Fibroblast of the aortic adventitia (primary cell): ENCODE measurements at regions not wholly inside any gene's neighbourhood (a gene's known extent, or its start where the extent isn't known, plus 50 kb on each side); places are given as distances from the start of the nearest gene placed in this dataset.
A peak's percentile ranks its signal among the peaks of the same experiment; 100 is the strongest.

Experiments
- DNase-seq: peaks from one replicate; pipeline ENCODE4 v3.0.0-alpha.2; 2010; ENCODE audit warnings: low read depth
- H3K4me3 ChIP-seq: 2 replicates; pipeline ENCODE4 v1.5.1; 2011; ENCODE audit warnings: low read depth, mild to moderate bottlenecking, control low read depth, low read length, moderate library complexity
- CTCF ChIP-seq: IDR thresholded peaks from 2 replicates; pipeline ENCODE4 v1.5.1; 2011; ENCODE audit warnings: mild to moderate bottlenecking, low read length, control low read depth, inconsistent platforms; ENCODE audit not compliant: insufficient read depth

DNA sequence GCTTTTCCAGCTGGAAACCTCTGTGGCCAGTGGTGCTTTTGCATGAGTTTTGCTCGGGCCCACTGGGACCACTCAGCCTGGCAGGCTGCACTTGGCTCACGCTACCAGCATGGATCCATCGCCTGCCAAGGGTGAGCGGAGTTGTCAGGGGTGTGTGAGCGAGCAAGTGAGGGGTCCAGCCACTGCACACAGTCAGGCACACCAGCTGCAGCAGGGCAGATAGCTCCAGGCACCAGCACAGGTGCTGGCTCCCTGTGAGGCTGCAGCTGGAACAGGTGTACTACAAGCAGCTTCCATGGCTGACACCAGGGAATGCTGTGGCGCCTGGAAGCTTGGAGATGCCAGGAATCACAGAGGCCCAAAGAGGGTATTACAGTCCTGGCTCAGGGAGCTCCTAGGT lies 391.2 kb upstream of the SGCD start:
- no peak for TF ChIP-seq CTCF
- H3K4me3 ChIP-seq = no peak overlapping the region
- no peak for DNase-seq

DNA sequence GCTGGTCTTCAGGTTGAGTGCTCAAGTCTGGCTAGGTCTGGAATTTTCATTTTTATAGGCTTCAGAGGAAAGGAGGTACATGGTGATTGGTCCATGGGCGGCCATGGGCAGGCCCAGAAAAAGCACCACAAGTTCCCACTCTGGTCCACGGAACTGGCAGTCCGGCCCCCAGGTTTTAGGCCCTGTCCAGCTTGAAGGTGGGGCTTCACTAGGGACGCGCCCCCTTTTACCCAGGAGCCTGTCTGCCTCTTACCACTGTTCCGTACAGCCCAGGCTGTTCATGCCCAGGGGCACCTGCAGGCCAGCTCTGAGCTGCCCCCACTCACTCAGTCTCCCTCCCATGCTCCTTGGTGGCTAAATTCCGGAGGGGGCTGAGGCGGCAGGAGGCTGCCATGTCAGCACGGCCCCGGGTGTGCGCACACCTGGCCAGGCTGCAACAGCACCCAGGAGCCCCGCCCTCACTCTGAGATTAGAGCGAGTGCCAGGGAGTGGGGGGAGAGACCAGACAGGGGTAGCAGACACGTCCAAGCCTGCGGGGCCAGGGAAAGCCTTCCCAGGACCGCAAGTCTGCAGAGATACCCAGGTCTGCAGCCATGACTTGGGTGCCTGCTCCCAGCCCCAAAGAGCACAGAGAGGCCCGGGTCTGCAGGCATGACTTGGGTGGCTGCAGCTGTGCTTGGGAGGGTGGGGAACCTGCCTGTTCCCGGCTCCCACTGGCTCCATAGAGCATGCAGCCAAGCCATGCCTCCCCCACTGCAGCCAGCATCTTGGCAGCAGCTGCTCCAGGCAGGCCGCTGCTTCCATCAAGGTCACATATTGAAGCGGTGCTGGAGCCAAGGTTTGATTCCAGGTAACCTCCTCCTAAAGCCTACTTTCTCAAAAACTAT lies 390.2 kb upstream of the SGCD start:
- no peak overlapping the region for H3K4me3 ChIP-seq
- no peak for DNase-seq
- no peak for TF ChIP-seq CTCF

DNA sequence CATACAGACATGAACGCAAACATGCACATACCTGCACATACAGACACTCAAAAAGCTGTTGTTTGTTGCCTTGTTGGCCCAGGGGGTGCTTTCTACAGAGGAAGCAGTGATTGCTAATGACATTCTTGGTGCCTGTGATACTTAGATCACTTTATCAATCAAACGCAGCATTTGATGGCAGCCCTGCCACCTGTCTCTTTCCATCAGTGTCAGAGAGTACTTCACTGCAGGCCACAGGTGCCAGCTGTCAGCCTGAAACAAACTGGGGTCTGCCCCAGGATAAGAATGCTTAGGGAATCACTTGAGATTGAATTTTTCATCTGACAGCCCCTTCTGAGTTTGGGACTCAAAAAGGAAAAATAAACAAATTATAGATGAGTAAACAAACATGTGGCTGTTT lies 388.9 kb upstream of the SGCD start:
- no peak overlapping the region for H3K4me3 ChIP-seq
- TF ChIP-seq CTCF = no peak

GRCh38 chr5:155941340-155941739 lies 385.6 kb upstream of the SGCD start:
- TF ChIP-seq CTCF = no peak
- DNase-seq = no peak
- no peak overlapping the region for H3K4me3 ChIP-seq

More for the DNA sequence above, 388.9 kb upstream of the SGCD start:
- no peak for DNase-seq

GRCh38 chr5:155943516-155944407 lies 383.2 kb upstream of the SGCD start:
- peak; percentile 41 for TF ChIP-seq CTCF
- DNase-seq = peak; percentile 3
- no peak overlapping the region for H3K4me3 ChIP-seq

DNA sequence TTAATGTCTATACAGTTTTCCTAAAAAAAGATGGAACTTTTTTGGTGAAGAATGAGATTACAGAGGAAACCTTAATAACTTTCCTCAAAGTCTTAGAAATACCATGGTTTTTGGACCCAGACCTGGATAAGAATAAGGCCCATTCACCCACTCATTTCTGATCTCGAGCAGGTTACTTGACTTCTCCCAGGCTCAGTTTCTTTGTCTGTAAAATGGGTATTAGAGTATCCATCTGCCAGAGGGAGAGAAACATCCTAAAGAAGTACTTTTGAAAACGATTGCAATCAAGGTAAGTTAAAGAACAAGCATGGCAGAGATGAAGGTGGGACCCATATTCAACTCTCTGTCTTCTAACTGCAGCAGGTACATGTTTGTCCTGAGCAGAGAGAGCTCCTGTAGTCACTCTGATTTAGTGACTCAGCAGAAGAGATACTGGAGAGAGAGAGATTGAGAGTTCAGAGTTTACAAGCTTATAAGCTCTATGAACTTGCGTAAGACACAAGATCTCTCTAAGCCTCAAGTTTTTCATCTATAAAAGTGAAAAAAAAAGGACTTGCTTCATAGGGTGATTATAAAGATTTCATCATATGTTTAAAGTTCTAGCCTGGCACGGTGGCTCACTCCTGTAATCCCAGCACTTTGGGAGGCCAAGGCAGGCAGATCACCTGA lies 379.4 kb upstream of the SGCD start:
- TF ChIP-seq CTCF = no peak
- DNase-seq = no peak
- H3K4me3 ChIP-seq = no peak overlapping the region
